ENCODE measurements at regions not wholly inside any gene's neighbourhood (a gene's known extent, or its start where the extent isn't known, plus 50 kb on each side); places are given as distances from the start of the nearest gene placed in this dataset.
"Not testable (repeated sequence)": the region's sequence is repeated elsewhere in the genome, so short reads cannot be mapped to it uniquely, and the experiment has no call there.

- no peak for DNase-seq (ENCODE audit: low read depth in 2 of 2)
These were observed 73.4 kb upstream of the HMGXB4 start for GRCh38 chr22:35183917-35184316.

- no peak for DNase-seq (ENCODE audit: low read depth in 2 of 2)
These were observed 70.8 kb upstream of the HMGXB4 start for GRCh38 chr22:35186492-35186891.

GRCh38 chr22:35188930-35189329 is 68.4 kb upstream of the HMGXB4 start:
- DNase-seq (ENCODE audit: low read depth in 2 of 2), result not testable (repeated sequence)

- DNase-seq (ENCODE audit: low read depth in 2 of 2), result no peak
These were observed 67.7 kb upstream of the HMGXB4 start for GRCh38 chr22:35189559-35189958.

GRCh38 chr22:35191412-35191811 is 65.9 kb upstream of the HMGXB4 start:
- no peak for DNase-seq (ENCODE audit: low read depth in 2 of 2)

- DNase-seq (ENCODE audit: low read depth in 2 of 2), result no peak
These were observed 65.0 kb upstream of the HMGXB4 start for GRCh38 chr22:35192129-35192918.

GRCh38 chr22:35195226-35195625 is 62.1 kb upstream of the HMGXB4 start:
- DNase-seq (ENCODE audit: low read depth in 2 of 2), result no peak

GRCh38 chr22:35195821-35196220 is 61.5 kb upstream of the HMGXB4 start:
- DNase-seq (ENCODE audit: low read depth in 2 of 2), result no peak

GRCh38 chr22:35197071-35197470 is 60.2 kb upstream of the HMGXB4 start:
- no peak for DNase-seq (ENCODE audit: low read depth in 2 of 2)

- no peak for DNase-seq (ENCODE audit: low read depth in 2 of 2)
These were observed 59.4 kb upstream of the HMGXB4 start for GRCh38 chr22:35197886-35198285.

- DNase-seq (ENCODE audit: low read depth in 2 of 2), result no peak
These were observed 58.6 kb upstream of the HMGXB4 start for GRCh38 chr22:35198738-35199137.

GRCh38 chr22:35202376-35202775 is 54.9 kb upstream of the HMGXB4 start:
- no peak for DNase-seq (ENCODE audit: low read depth in 2 of 2)

- DNase-seq (ENCODE audit: low read depth in 2 of 2), result no peak
These were observed 53.7 kb upstream of the HMGXB4 start for GRCh38 chr22:35203583-35203982.

GRCh38 chr22:35204807-35205775 is 52.2 kb upstream of the HMGXB4 start:
- no peak for DNase-seq (ENCODE audit: low read depth in 2 of 2)

GRCh38 chr22:35205961-35206360 is 51.3 kb upstream of the HMGXB4 start:
- DNase-seq (ENCODE audit: low read depth in 2 of 2), result no peak

- DNase-seq (ENCODE audit: low read depth in 2 of 2), result no peak
These were observed 50.4 kb upstream of the HMGXB4 start for GRCh38 chr22:35206889-35207288.

Measured in stimulated activated CD8-positive, alpha-beta memory T cell treated with anti-CD3 and anti-CD28 coated beads, Interleukin-2, amount 100 ng/mL, for 48 hours (primary cell).